Right lobe of liver (tissue), 6 donors: ENCODE measurements at regions not wholly inside any gene's neighbourhood (a gene's known extent, or its start where the extent isn't known, plus 50 kb on each side); places are given as distances from the start of the nearest gene placed in this dataset.

Experiments
- ATAC-seq, 4 donors: fragments of 200-7000 bp; cut with Tn5 transposase; one replicate each; pipeline ENCODE4 v1.9.1; 2020; ENCODE audit warnings: mild to moderate bottlenecking in 4 of 4, moderate library complexity in 4 of 4
- DNase-seq, 3 donors: peaks; one replicate each; pipeline ENCODE4 v3.0.0-alpha.2; 2020
- H3K27ac ChIP-seq, 3 donors: fragments of 200-600 bp; one replicate each; pipeline ENCODE4 v1.8.0; 2022
- H3K27me3 ChIP-seq, 2 donors: fragments of 200-600 bp; one replicate each; pipeline ENCODE4 v1.8.0; 2022
- H3K36me3 ChIP-seq, 4 donors: fragments of 200-600 bp; sonication (generic) in 1 of 4; one replicate each; pipeline versions ENCODE4 v1.5.1 to v1.8.0; 2017 to 2022; ENCODE audit warnings: control low read depth in 1 of 4
- H3K4me1 ChIP-seq, 4 donors: fragments of 200-600 bp; sonication (generic) in 1 of 4; one replicate each; pipeline versions ENCODE4 v1.5.1 to v1.8.0; 2017 to 2022; ENCODE audit warnings: control low read depth in 1 of 4
- H3K4me3 ChIP-seq, 3 donors: fragments of 200-600 bp; one replicate each; pipeline ENCODE4 v1.8.0; 2022
- H3K9me3 ChIP-seq, 4 donors: fragments of 200-600 bp; sonication (generic) in 1 of 4; one replicate each; pipeline versions ENCODE4 v1.5.1 to v1.8.0; 2017 to 2022; ENCODE audit warnings: control low read depth in 1 of 4
- POLR2A ChIP-seq: fragments of 450-650 bp; IDR thresholded peaks from one replicate; pipeline ENCODE4 v1.6.1; 2017; ENCODE audit warnings: antibody characterized with exemption, mild to moderate bottlenecking
- WGBS: methylation state at CpG from one replicate; pipeline ENCODE4 v1.1.6; 2018; ENCODE audit warnings: low coverage, low lambda C conversion rate; ENCODE audit not compliant: insufficient coverage; ENCODE audit errors: missing lambda C conversion rate; 5-methylcytosine and 5-hydroxymethylcytosine counted together
- intact Hi-C, 2 donors: fragments of 100-400 bp; cut with DNase I; formaldehyde crosslinking; loops; one replicate each; pipeline versions ENCODE4 v1.11.2 to v1.14.1; 2022
- TF ChIP-seq, protein P1 (sequence below), 4 donors: fragments of 200-600 bp in 3 of 4; fragments of 450-650 bp in 1 of 4; IDR thresholded peaks; one replicate each; pipeline versions ENCODE4 v1.5.1 to v1.8.0; 2016 to 2022; ENCODE audit warnings: antibody characterized with exemption in 4 of 4, mild to moderate bottlenecking in 2 of 4
- donor health status: DM: no; HTN: yes; CAD: no.
- donor health status: DM: no; HTN: no; CAD: no.
- donor health status: DM: no; HTN: no; CAD: no.
- donor health status: DM: no; HTN: yes; CAD: no.
- donor health status: DM: no; HTN: yes; CAD: no.

DNA sequence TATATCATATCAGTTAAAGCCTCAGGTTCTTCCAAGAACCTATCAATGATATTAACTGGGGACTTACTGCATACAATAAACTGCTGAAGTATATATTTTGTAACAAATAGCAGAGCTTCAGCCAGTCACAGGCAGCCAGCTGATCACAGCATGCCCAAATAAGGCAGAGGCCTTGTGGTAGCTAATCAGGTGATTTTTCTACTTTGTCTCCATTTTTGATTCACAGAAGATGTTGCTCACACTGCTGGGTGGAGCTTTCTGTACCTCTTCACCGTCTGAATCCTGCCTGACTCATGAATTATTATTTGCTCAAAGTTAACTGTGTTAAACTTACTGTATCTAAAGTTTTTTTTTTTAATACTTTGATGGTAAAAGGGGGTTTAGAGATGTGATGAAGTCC lies 357.4 kb downstream of the PSAT1 start:
- H3K27ac ChIP-seq, result no peak overlapping the region
- no peaks in the 10 kb centered on the region for H3K9me3 ChIP-seq
- DNase-seq, result no peak
- no peak for ATAC-seq
- 79% methylated on average over 1 of the region's 1 CpG for WGBS
- intact Hi-C loops, result no loop called here
- no peaks in the 10 kb centered on the region for H3K4me1 ChIP-seq
- no peaks in the 10 kb centered on the region for H3K27me3 ChIP-seq
- H3K4me3 ChIP-seq, result no peak overlapping the region
- no peaks in the 10 kb centered on the region for H3K36me3 ChIP-seq
- TF ChIP-seq, protein P1, sequence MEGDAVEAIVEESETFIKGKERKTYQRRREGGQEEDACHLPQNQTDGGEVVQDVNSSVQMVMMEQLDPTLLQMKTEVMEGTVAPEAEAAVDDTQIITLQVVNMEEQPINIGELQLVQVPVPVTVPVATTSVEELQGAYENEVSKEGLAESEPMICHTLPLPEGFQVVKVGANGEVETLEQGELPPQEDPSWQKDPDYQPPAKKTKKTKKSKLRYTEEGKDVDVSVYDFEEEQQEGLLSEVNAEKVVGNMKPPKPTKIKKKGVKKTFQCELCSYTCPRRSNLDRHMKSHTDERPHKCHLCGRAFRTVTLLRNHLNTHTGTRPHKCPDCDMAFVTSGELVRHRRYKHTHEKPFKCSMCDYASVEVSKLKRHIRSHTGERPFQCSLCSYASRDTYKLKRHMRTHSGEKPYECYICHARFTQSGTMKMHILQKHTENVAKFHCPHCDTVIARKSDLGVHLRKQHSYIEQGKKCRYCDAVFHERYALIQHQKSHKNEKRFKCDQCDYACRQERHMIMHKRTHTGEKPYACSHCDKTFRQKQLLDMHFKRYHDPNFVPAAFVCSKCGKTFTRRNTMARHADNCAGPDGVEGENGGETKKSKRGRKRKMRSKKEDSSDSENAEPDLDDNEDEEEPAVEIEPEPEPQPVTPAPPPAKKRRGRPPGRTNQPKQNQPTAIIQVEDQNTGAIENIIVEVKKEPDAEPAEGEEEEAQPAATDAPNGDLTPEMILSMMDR (IDR thresholded peaks at IDR 0.05), result no peak
- TF ChIP-seq POLR2A, result no peak

DNA sequence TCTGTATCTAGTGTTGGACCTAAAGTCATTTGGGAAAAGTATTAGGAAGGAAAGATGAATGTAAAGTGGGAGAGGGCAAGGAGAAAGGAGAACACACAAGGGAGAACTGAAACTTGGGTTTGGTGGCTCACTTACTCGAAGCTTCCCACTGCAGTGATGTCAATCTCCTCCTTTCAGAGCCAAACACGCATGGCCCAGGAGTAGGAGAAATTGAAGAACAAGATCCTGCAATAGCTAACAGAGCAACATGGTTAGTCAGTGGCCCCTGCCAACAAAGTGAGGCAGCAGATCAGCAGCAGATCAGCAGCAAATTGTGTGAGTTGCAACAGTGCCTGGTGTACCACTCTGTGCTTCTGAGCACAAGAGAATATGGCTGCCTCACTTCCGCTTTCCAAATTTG lies 366.4 kb downstream of the PSAT1 start:
- Histone ChIP-seq H3K27ac (no peak overlapping the region), H3K4me3 (no peak overlapping the region), H3K4me1 (no peaks in the 10 kb centered on the region), H3K36me3 (no peaks in the 10 kb centered on the region), H3K27me3 (no peaks in the 10 kb centered on the region), H3K9me3 (no peaks in the 10 kb centered on the region)
- TF ChIP-seq, protein P1 (IDR thresholded peaks at IDR 0.05), result no peak
- no peak for TF ChIP-seq POLR2A
- ATAC-seq, result peak in 1 of 4 donors; percentile 28
- DNase-seq, result no peak
- intact Hi-C loops, result no loop called here
- WGBS, result 59% methylated on average over 2 of the region's 3 CpGs

DNA sequence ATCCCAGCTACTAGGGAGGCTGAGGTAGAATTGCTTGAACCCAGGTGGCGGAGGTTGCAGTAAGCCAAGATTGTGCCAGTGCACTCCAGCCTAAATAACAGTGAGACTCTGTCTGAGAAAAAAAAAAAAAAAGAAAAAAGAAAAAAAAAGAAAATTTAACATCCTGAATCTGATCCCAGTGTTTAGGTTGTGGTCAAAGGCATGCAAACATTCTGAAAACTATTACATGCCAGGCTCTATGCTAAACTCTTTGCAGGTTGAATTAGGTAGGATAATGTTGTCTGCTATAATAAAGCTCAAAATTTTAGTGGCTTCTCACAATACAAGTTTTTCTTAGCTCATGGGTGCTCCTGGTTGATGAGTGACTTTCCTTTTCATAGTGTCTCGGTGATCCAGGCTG lies 367.4 kb downstream of the PSAT1 start:
- DNase-seq (no peak), ATAC-seq (no peak)
- intact Hi-C loops, result no loop called here
- TF ChIP-seq, protein P1 (IDR thresholded peaks at IDR 0.05), result no peak
- TF ChIP-seq POLR2A, result no peak
- no peaks in the 10 kb centered on the region for H3K9me3 ChIP-seq
- 56% methylated on average over 2 of the region's 2 CpGs for WGBS
- H3K4me3 ChIP-seq, result no peak overlapping the region
- H3K4me1 ChIP-seq, result no peaks in the 10 kb centered on the region
- no peak overlapping the region for H3K27ac ChIP-seq
- H3K27me3 ChIP-seq, result no peaks in the 10 kb centered on the region
- no peaks in the 10 kb centered on the region for H3K36me3 ChIP-seq

DNA sequence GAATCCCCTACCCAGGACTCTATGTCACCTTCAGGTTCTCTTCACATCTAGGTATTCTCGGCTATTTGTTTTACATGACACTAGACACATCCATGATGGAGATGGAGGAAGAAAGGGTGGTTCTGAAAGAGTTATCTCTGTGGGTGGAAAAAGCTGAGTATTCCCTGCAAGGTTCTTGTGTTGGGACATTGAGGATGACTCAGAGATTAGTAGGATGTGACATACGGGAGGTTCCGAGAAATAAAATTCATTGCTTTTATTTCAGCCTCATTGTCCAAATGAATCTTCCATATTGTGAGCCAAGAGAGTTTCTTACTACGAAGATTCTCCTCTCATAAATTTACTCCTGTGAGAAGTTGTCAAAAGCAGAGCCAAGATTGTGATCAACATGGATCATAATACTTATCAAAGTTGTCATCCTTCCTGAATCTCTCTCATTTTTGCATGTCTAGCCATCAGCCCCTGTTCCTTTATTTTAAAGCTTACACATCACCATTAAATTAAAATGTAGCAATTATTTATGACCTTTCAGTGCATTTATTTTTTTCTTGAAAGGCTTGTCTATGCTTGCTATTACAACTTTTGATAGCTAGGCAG lies 370.0 kb downstream of the PSAT1 start:
- no peak for DNase-seq
- intact Hi-C loops, result no loop called here
- no peaks in the 10 kb centered on the region for H3K9me3 ChIP-seq
- WGBS, result 66% methylated on average over 4 of the region's 4 CpGs
- H3K4me1 ChIP-seq, result no peaks in the 10 kb centered on the region
- H3K36me3 ChIP-seq, result no peaks in the 10 kb centered on the region
- TF ChIP-seq POLR2A, result no peak
- TF ChIP-seq, protein P1 (IDR thresholded peaks at IDR 0.05), result no peak
- H3K27me3 ChIP-seq, result no peaks in the 10 kb centered on the region
- H3K27ac ChIP-seq, result no peak overlapping the region
- no peak for ATAC-seq
- H3K4me3 ChIP-seq, result no peak overlapping the region
